ENCODE measurements at regions not wholly inside any gene's neighbourhood (a gene's known extent, or its start where the extent isn't known, plus 50 kb on each side); places are given as distances from the start of the nearest gene placed in this dataset.

DNA sequence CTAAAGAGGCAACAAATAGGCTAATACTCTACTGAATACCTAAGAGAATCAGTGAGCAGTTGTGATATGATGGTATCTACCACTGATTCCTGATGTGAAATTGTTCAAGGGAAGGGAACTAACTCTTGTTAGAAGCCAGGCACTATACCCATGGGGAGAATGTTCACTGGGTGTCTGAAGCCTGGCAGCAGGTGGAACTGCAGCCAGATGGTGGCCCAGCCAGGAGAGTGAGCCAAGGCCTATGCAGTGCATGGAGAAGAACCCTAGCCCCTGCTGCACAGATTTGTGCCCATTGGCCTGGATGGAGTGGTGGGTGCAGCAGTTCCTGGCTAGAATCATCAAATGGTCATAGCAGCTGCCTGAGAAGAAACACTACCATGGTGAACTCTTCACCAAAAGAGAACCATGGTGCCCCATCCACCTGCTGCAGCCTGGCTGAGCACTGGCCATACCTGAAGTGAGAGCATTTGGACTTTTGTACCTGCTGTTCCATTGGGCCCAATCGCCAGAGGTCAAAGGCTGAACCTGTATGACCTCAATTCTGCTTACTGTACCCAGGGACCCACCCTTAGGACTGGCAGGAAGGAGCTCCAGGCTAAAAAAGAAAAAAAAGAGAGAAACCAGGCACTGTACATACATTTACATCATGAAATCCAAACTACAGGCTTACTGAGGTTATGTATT, 118.8 kb upstream of the IVNS1ABP start:
- TF ChIP-seq, protein P1, sequence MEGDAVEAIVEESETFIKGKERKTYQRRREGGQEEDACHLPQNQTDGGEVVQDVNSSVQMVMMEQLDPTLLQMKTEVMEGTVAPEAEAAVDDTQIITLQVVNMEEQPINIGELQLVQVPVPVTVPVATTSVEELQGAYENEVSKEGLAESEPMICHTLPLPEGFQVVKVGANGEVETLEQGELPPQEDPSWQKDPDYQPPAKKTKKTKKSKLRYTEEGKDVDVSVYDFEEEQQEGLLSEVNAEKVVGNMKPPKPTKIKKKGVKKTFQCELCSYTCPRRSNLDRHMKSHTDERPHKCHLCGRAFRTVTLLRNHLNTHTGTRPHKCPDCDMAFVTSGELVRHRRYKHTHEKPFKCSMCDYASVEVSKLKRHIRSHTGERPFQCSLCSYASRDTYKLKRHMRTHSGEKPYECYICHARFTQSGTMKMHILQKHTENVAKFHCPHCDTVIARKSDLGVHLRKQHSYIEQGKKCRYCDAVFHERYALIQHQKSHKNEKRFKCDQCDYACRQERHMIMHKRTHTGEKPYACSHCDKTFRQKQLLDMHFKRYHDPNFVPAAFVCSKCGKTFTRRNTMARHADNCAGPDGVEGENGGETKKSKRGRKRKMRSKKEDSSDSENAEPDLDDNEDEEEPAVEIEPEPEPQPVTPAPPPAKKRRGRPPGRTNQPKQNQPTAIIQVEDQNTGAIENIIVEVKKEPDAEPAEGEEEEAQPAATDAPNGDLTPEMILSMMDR (IDR thresholded peaks at IDR 0.05; ENCODE audit: extremely low read depth in 1 of 2, insufficient read depth in 1 of 2, low read depth in 1 of 2, low read length in 2 of 2): no peak
- TF ChIP-seq POLR2A (IDR thresholded peaks at IDR 0.05; ENCODE audit: low read depth, low read length) (no peak), EZH2 (IDR thresholded peaks at IDR 0.05; ENCODE audit: borderline replicate concordance, low read depth, low read length, severe bottlenecking) (no peak), POLR2AphosphoS5 (IDR thresholded peaks at IDR 0.05; ENCODE audit: insufficient read depth, low read depth, low read length) (no peak), MYC (IDR thresholded peaks at IDR 0.05; ENCODE audit: low read depth, low read length) (no peak), GATA2 (IDR thresholded peaks at IDR 0.05; ENCODE audit: insufficient read depth, insufficient read length, low read depth, low read length) (no peak), JUN (IDR thresholded peaks at IDR 0.05; ENCODE audit: borderline replicate concordance, insufficient read depth, insufficient read length, low read depth) (no peak)

Data from endothelial cell of umbilical vein (primary cell).